OCI-LY7 (cell line): ENCODE measurements at regions not wholly inside any gene's neighbourhood (a gene's known extent, or its start where the extent isn't known, plus 50 kb on each side); places are given as distances from the start of the nearest gene placed in this dataset.

ENCODE experiments used
- BruUV-seq: library from RNA; stranded (reverse); fragments of 400-500 nt; replicated peaks from 2 replicates; lab custom pipeline; 2021; lab: Mats Ljungman, UMichigan
- CTCF ChIA-PET: fragments of 300-600 bp; sonication (Branson Sonifier 250); formaldehyde crosslinking; loops from one replicate; lab custom pipeline; 2022; ENCODE audit warnings: antibody characterized with exemption; ENCODE audit not compliant: unreplicated experiment; lab: Charles Lee
- POLR2A ChIA-PET: fragments of 300-600 bp; sonication (Branson Sonifier 250); formaldehyde crosslinking; loops from one replicate; lab custom pipeline; 2022; ENCODE audit warnings: antibody characterized with exemption; lab: Charles Lee
- DNase-seq: peaks from one replicate; pipeline ENCODE4 v3.0.0-alpha.2; 2015; ENCODE audit warnings: low spot score
- H2AFZ ChIP-seq: fragments of 200-600 bp; sonication (generic), shearing (Covaris generic); 2 replicates; pipeline ENCODE4 v1.6.1; 2014; ENCODE audit warnings: mild to moderate bottlenecking, antibody characterized with exemption, low read length, moderate library complexity
- H3K27ac ChIP-seq: fragments of 200-600 bp; sonication (generic); 2 replicates; pipeline ENCODE4 v1.5.1; 2014; ENCODE audit warnings: mixed run types, low read depth, mild to moderate bottlenecking, moderate library complexity, low read length, inconsistent platforms; ENCODE audit not compliant: poor library complexity, severe bottlenecking
- H3K36me3 ChIP-seq: fragments of 200-600 bp; sonication (generic); 2 replicates; pipeline ENCODE4 v1.6.1; 2014; ENCODE audit warnings: mild to moderate bottlenecking, antibody characterized with exemption, low read length, moderate library complexity, mixed read lengths; ENCODE audit not compliant: insufficient read depth
- H3K4me1 ChIP-seq: fragments of 200-600 bp; sonication (generic); 2 replicates; pipeline ENCODE4 v1.5.1; 2014; ENCODE audit warnings: mild to moderate bottlenecking, low read length; ENCODE audit not compliant: insufficient read depth, poor library complexity, severe bottlenecking
- H3K4me2 ChIP-seq: fragments of 200-600 bp; sonication (generic); 2 replicates; pipeline ENCODE4 v1.6.1; 2014; ENCODE audit warnings: mild to moderate bottlenecking, low read length
- H3K4me3 ChIP-seq: fragments of 200-600 bp; sonication (generic); 2 replicates; pipeline ENCODE4 v1.5.1; 2014; ENCODE audit warnings: mild to moderate bottlenecking, low read depth, low read length; ENCODE audit not compliant: poor library complexity, severe bottlenecking
- H3K79me2 ChIP-seq: fragments of 200-600 bp; sonication (generic); 2 replicates; pipeline ENCODE4 v1.6.1; 2016; ENCODE audit warnings: low read depth, mild to moderate bottlenecking, low read length, moderate library complexity, mixed read lengths; ENCODE audit not compliant: insufficient read depth
- H3K9me2 ChIP-seq: fragments of 200-600 bp; sonication (generic); 2 replicates; pipeline ENCODE4 v1.6.1; 2016; ENCODE audit warnings: mild to moderate bottlenecking, low read length, mixed read lengths; ENCODE audit not compliant: insufficient read depth
- H3K9me3 ChIP-seq: fragments of 200-600 bp; sonication (generic); 2 replicates; pipeline ENCODE4 v1.6.1; 2014; ENCODE audit warnings: mild to moderate bottlenecking, mixed run types, low read length, mixed read lengths
- H4K20me1 ChIP-seq: fragments of 200-600 bp; sonication (generic); 2 replicates; pipeline ENCODE4 v1.6.1; 2014; ENCODE audit warnings: mild to moderate bottlenecking, antibody characterized with exemption, low read length, moderate library complexity, mixed read lengths; ENCODE audit not compliant: insufficient read depth
- CTCF ChIP-seq: fragments of 200-600 bp; sonication (generic); conservative IDR thresholded peaks from 2 replicates; pipeline ENCODE4 v1.5.1; 2014; ENCODE audit warnings: mild to moderate bottlenecking, antibody characterized with exemption, low read length, moderate library complexity, mixed read lengths
- EZH2phosphoT487 ChIP-seq: fragments of 200-600 bp; sonication (generic); IDR thresholded peaks from 2 replicates; pipeline ENCODE4 v1.6.1; 2018; ENCODE audit warnings: low read depth, borderline replicate concordance, mild to moderate bottlenecking, mixed run types, antibody characterized with exemption, low read length, moderate library complexity, mixed read lengths
- intact Hi-C: fragments of 100-400 bp; cut with micrococcal nuclease; formaldehyde crosslinking; loops from one replicate; pipeline ENCODE4 v1.10.0; 2022; ENCODE audit not compliant: unreplicated experiment

GRCh38 chr18:56460581-56460980 is 177.8 kb downstream of the TXNL1 start:
- no peaks in the 10 kb centered on the region for H3K9me2 ChIP-seq
- H4K20me1 ChIP-seq, result no peaks in the 10 kb centered on the region
- no peaks in the 10 kb centered on the region for H3K9me3 ChIP-seq
- BruUV-seq, result no TSS peak
- no peak overlapping the region for H3K4me3 ChIP-seq
- no peak overlapping the region for H3K4me2 ChIP-seq
- ChIA-PET CTCF (no interaction called here), POLR2A (no interaction called here)
- no peaks in the 10 kb centered on the region for H3K4me1 ChIP-seq
- H2AFZ ChIP-seq, result no peak overlapping the region
- H3K36me3 ChIP-seq, result no peaks in the 10 kb centered on the region
- no peak overlapping the region for H3K27ac ChIP-seq
- no peak for DNase-seq
- H3K79me2 ChIP-seq, result no peaks in the 10 kb centered on the region
- intact Hi-C loops, result no loop called here
- no peak for TF ChIP-seq EZH2phosphoT487
- no peak for TF ChIP-seq CTCF

GRCh38 chr18:56458770-56459712 is 179.4 kb downstream of the TXNL1 start:
- Histone ChIP-seq H3K27ac (no peak overlapping the region), H3K79me2 (no peaks in the 10 kb centered on the region), H3K4me2 (no peak overlapping the region), H3K9me3 (no peaks in the 10 kb centered on the region), H3K9me2 (no peaks in the 10 kb centered on the region), H3K4me1 (no peaks in the 10 kb centered on the region), H2AFZ (no peak overlapping the region), H3K36me3 (no peaks in the 10 kb centered on the region), H4K20me1 (no peaks in the 10 kb centered on the region), H3K4me3 (no peak overlapping the region)
- TF ChIP-seq CTCF (no peak), EZH2phosphoT487 (no peak)
- no TSS peak for BruUV-seq
- intact Hi-C loops, result no loop called here
- CTCF ChIA-PET, result no interaction called here
- POLR2A ChIA-PET, result no interaction called here
- no peak for DNase-seq

- Histone ChIP-seq H3K9me2 (no peaks in the 10 kb centered on the region), H3K79me2 (no peaks in the 10 kb centered on the region), H3K4me3 (no peak overlapping the region), H4K20me1 (no peaks in the 10 kb centered on the region), H3K4me1 (no peaks in the 10 kb centered on the region), H3K4me2 (no peak overlapping the region), H3K36me3 (no peaks in the 10 kb centered on the region), H3K9me3 (no peaks in the 10 kb centered on the region), H3K27ac (no peak overlapping the region), H2AFZ (no peak overlapping the region)
- intact Hi-C loops, result no loop called here
- ChIA-PET POLR2A (no interaction called here), CTCF (no interaction called here)
- TF ChIP-seq EZH2phosphoT487 (no peak), CTCF (no peak)
- DNase-seq, result no peak
- BruUV-seq, result no TSS peak
Observed at GRCh38 chr18:56455874-56456273, 182.5 kb downstream of the TXNL1 start.
